ENCODE measurements at regions not wholly inside any gene's neighbourhood (a gene's known extent, or its start where the extent isn't known, plus 50 kb on each side); places are given as distances from the start of the nearest gene placed in this dataset.

GRCh38 chr5:94024620-94025019 is 283.2 kb upstream of the POU5F2 start:
- Histone ChIP-seq H3K9ac (ENCODE audit: low read length) (no peak overlapping the region), H3K4me3 (ENCODE audit: low read length) (no peak overlapping the region), H3K4me1 (ENCODE audit: control insufficient read depth, insufficient read depth, low read length) (peaks cover 4% of the 10 kb centered on the region), H3K27me3 (replicated peaks; ENCODE audit: control insufficient read depth, insufficient read depth, low read length) (no peaks in the 10 kb centered on the region), H3K36me3 (ENCODE audit: control insufficient read depth, insufficient read depth, low read length, severe bottlenecking) (no peaks in the 10 kb centered on the region), H3K9me3 (ENCODE audit: control insufficient read depth, low read length) (no peaks in the 10 kb centered on the region)
- no peak for DNase-seq (ENCODE audit: low read depth)

- no peaks in the 10 kb centered on the region for H3K9me3 ChIP-seq (ENCODE audit: control insufficient read depth, low read length)
- H3K27me3 ChIP-seq (replicated peaks; ENCODE audit: control insufficient read depth, insufficient read depth, low read length): no peaks in the 10 kb centered on the region
- no peak overlapping the region for H3K9ac ChIP-seq (ENCODE audit: low read length)
- H3K4me3 ChIP-seq (ENCODE audit: low read length): no peak overlapping the region
- peak; percentile 28 for DNase-seq (ENCODE audit: low read depth)
- no peaks in the 10 kb centered on the region for H3K36me3 ChIP-seq (ENCODE audit: control insufficient read depth, insufficient read depth, low read length, severe bottlenecking)
- peaks cover 4% of the 10 kb centered on the region for H3K4me1 ChIP-seq (ENCODE audit: control insufficient read depth, insufficient read depth, low read length)
These were observed 282.7 kb upstream of the POU5F2 start for GRCh38 chr5:94024101-94024500.

- DNase-seq (ENCODE audit: low read depth): peak; percentile 10
- Histone ChIP-seq H3K9me3 (ENCODE audit: control insufficient read depth, low read length) (peaks cover 12% of the 10 kb centered on the region), H3K4me3 (ENCODE audit: low read length) (no peak overlapping the region), H3K27me3 (replicated peaks; ENCODE audit: control insufficient read depth, insufficient read depth, low read length) (no peaks in the 10 kb centered on the region), H3K9ac (ENCODE audit: low read length) (no peak overlapping the region), H3K36me3 (ENCODE audit: control insufficient read depth, insufficient read depth, low read length, severe bottlenecking) (peaks cover 4% of the 10 kb centered on the region), H3K4me1 (ENCODE audit: control insufficient read depth, insufficient read depth, low read length) (peaks cover 4% of the 10 kb centered on the region)
These were observed 279.8 kb upstream of the POU5F2 start for GRCh38 chr5:94021246-94021645.

GRCh38 chr5:94017579-94017978 is 276.2 kb upstream of the POU5F2 start:
- Histone ChIP-seq H3K27me3 (replicated peaks; ENCODE audit: control insufficient read depth, insufficient read depth, low read length) (no peaks in the 10 kb centered on the region), H3K36me3 (ENCODE audit: control insufficient read depth, insufficient read depth, low read length, severe bottlenecking) (peaks cover 4% of the 10 kb centered on the region), H3K4me3 (ENCODE audit: low read length) (no peak overlapping the region), H3K9me3 (ENCODE audit: control insufficient read depth, low read length) (peaks cover 16% of the 10 kb centered on the region), H3K9ac (ENCODE audit: low read length) (no peak overlapping the region), H3K4me1 (ENCODE audit: control insufficient read depth, insufficient read depth, low read length) (peaks cover 4% of the 10 kb centered on the region)
- DNase-seq (ENCODE audit: low read depth): no peak

GRCh38 chr5:94010814-94011213 is 269.4 kb upstream of the POU5F2 start:
- no peaks in the 10 kb centered on the region for H3K36me3 ChIP-seq (ENCODE audit: control insufficient read depth, insufficient read depth, low read length, severe bottlenecking)
- H3K4me3 ChIP-seq (ENCODE audit: low read length): no peak overlapping the region
- H3K9me3 ChIP-seq (ENCODE audit: control insufficient read depth, low read length): peaks cover 4% of the 10 kb centered on the region
- DNase-seq (ENCODE audit: low read depth): no peak
- H3K4me1 ChIP-seq (ENCODE audit: control insufficient read depth, insufficient read depth, low read length): peaks cover 7% of the 10 kb centered on the region
- no peaks in the 10 kb centered on the region for H3K27me3 ChIP-seq (replicated peaks; ENCODE audit: control insufficient read depth, insufficient read depth, low read length)
- H3K9ac ChIP-seq (ENCODE audit: low read length): no peak overlapping the region

GRCh38 chr5:94009161-94009560 is 267.8 kb upstream of the POU5F2 start:
- H3K36me3 ChIP-seq (ENCODE audit: control insufficient read depth, insufficient read depth, low read length, severe bottlenecking): no peaks in the 10 kb centered on the region
- peaks cover 7% of the 10 kb centered on the region for H3K4me1 ChIP-seq (ENCODE audit: control insufficient read depth, insufficient read depth, low read length)
- no peaks in the 10 kb centered on the region for H3K27me3 ChIP-seq (replicated peaks; ENCODE audit: control insufficient read depth, insufficient read depth, low read length)
- H3K9me3 ChIP-seq (ENCODE audit: control insufficient read depth, low read length): no peaks in the 10 kb centered on the region
- H3K4me3 ChIP-seq (ENCODE audit: low read length): no peak overlapping the region
- no peak overlapping the region for H3K9ac ChIP-seq (ENCODE audit: low read length)
- no peak for DNase-seq (ENCODE audit: low read depth)

- peaks cover 5% of the 10 kb centered on the region for H3K4me1 ChIP-seq (ENCODE audit: control insufficient read depth, insufficient read depth, low read length)
- no peaks in the 10 kb centered on the region for H3K9me3 ChIP-seq (ENCODE audit: control insufficient read depth, low read length)
- no peaks in the 10 kb centered on the region for H3K36me3 ChIP-seq (ENCODE audit: control insufficient read depth, insufficient read depth, low read length, severe bottlenecking)
- H3K9ac ChIP-seq (ENCODE audit: low read length): no peak overlapping the region
- H3K27me3 ChIP-seq (replicated peaks; ENCODE audit: control insufficient read depth, insufficient read depth, low read length): no peaks in the 10 kb centered on the region
- DNase-seq (ENCODE audit: low read depth): no peak
- H3K4me3 ChIP-seq (ENCODE audit: low read length): no peak overlapping the region
These were observed 257.6 kb upstream of the POU5F2 start for GRCh38 chr5:93998951-93999455.

GRCh38 chr5:93997562-93997961 is 256.2 kb upstream of the POU5F2 start:
- H3K4me3 ChIP-seq (ENCODE audit: low read length): no peak overlapping the region
- peaks cover 5% of the 10 kb centered on the region for H3K4me1 ChIP-seq (ENCODE audit: control insufficient read depth, insufficient read depth, low read length)
- no peaks in the 10 kb centered on the region for H3K27me3 ChIP-seq (replicated peaks; ENCODE audit: control insufficient read depth, insufficient read depth, low read length)
- H3K9me3 ChIP-seq (ENCODE audit: control insufficient read depth, low read length): no peaks in the 10 kb centered on the region
- no peak for DNase-seq (ENCODE audit: low read depth)
- no peaks in the 10 kb centered on the region for H3K36me3 ChIP-seq (ENCODE audit: control insufficient read depth, insufficient read depth, low read length, severe bottlenecking)
- H3K9ac ChIP-seq (ENCODE audit: low read length): no peak overlapping the region

- DNase-seq (ENCODE audit: low read depth): peak; percentile 19
- H3K36me3 ChIP-seq (ENCODE audit: control insufficient read depth, insufficient read depth, low read length, severe bottlenecking): no peaks in the 10 kb centered on the region
- H3K27me3 ChIP-seq (replicated peaks; ENCODE audit: control insufficient read depth, insufficient read depth, low read length): no peaks in the 10 kb centered on the region
- H3K4me1 ChIP-seq (ENCODE audit: control insufficient read depth, insufficient read depth, low read length): peaks cover 14% of the 10 kb centered on the region
- H3K9me3 ChIP-seq (ENCODE audit: control insufficient read depth, low read length): no peaks in the 10 kb centered on the region
- no peak overlapping the region for H3K9ac ChIP-seq (ENCODE audit: low read length)
- H3K4me3 ChIP-seq (ENCODE audit: low read length): no peak overlapping the region
These were observed 253.8 kb upstream of the POU5F2 start for GRCh38 chr5:93995126-93995621.

- no peaks in the 10 kb centered on the region for H3K36me3 ChIP-seq (ENCODE audit: control insufficient read depth, insufficient read depth, low read length, severe bottlenecking)
- no peak for DNase-seq (ENCODE audit: low read depth)
- no peaks in the 10 kb centered on the region for H3K27me3 ChIP-seq (replicated peaks; ENCODE audit: control insufficient read depth, insufficient read depth, low read length)
- H3K9me3 ChIP-seq (ENCODE audit: control insufficient read depth, low read length): no peaks in the 10 kb centered on the region
- no peak overlapping the region for H3K9ac ChIP-seq (ENCODE audit: low read length)
- no peak overlapping the region for H3K4me3 ChIP-seq (ENCODE audit: low read length)
- H3K4me1 ChIP-seq (ENCODE audit: control insufficient read depth, insufficient read depth, low read length): peaks cover 16% of the 10 kb centered on the region
These were observed 251.8 kb upstream of the POU5F2 start for GRCh38 chr5:93993161-93993560.

GRCh38 chr5:93990504-93991070 is 249.2 kb upstream of the POU5F2 start:
- Histone ChIP-seq H3K9ac (ENCODE audit: low read length) (no peak overlapping the region), H3K9me3 (ENCODE audit: control insufficient read depth, low read length) (no peaks in the 10 kb centered on the region), H3K4me1 (ENCODE audit: control insufficient read depth, insufficient read depth, low read length) (peaks cover 16% of the 10 kb centered on the region), H3K4me3 (ENCODE audit: low read length) (no peak overlapping the region), H3K27me3 (replicated peaks; ENCODE audit: control insufficient read depth, insufficient read depth, low read length) (no peaks in the 10 kb centered on the region), H3K36me3 (ENCODE audit: control insufficient read depth, insufficient read depth, low read length, severe bottlenecking) (no peaks in the 10 kb centered on the region)
- DNase-seq (ENCODE audit: low read depth): peak; percentile 4
